Peyer's patch (tissue), 4 donors: ENCODE measurements at regions not wholly inside any gene's neighbourhood (a gene's known extent, or its start where the extent isn't known, plus 50 kb on each side); places are given as distances from the start of the nearest gene placed in this dataset.

Experiments used
- POLR2A ChIP-seq, 2 donors: fragments of 450-650 bp; IDR thresholded peaks; one replicate each; pipeline ENCODE4 v1.5.1; 2017; ENCODE audit warnings: antibody characterized with exemption in 2 of 2, mild to moderate bottlenecking in 2 of 2, moderate library complexity in 2 of 2
- TF ChIP-seq, protein P1 (sequence below), 6 experiments: fragments of 450-650 bp in 4 of 6; fragments of 200-600 bp in 2 of 6; sonication (generic) in 1 of 6; IDR thresholded peaks; one replicate each; pipeline ENCODE4 v1.5.1; 2017 to 2019; ENCODE audit warnings: antibody characterized with exemption in 6 of 6, mild to moderate bottlenecking in 3 of 6, moderate library complexity in 1 of 6

DNA sequence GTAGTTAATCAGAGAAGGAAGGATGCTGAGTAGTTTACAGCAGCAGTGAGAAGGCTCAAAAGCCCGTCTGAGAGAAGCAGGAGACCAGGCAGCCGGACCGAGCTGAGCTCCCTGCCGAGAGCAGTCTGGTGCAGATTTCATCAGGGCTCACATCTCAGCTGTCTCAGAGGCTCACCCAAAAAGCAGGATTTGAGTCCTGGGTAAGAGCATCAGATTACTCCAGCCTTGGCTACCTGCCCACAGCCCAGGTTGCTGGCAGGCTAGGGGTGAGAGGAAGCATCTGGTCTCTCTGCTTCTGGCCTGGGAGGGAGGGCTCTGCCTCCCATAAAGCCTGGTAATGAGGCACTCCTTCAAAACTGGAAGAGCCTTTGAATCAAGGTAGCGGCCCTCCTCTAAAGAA is 140.5 kb downstream of the ST6GAL2 start:
- TF ChIP-seq, protein P1, sequence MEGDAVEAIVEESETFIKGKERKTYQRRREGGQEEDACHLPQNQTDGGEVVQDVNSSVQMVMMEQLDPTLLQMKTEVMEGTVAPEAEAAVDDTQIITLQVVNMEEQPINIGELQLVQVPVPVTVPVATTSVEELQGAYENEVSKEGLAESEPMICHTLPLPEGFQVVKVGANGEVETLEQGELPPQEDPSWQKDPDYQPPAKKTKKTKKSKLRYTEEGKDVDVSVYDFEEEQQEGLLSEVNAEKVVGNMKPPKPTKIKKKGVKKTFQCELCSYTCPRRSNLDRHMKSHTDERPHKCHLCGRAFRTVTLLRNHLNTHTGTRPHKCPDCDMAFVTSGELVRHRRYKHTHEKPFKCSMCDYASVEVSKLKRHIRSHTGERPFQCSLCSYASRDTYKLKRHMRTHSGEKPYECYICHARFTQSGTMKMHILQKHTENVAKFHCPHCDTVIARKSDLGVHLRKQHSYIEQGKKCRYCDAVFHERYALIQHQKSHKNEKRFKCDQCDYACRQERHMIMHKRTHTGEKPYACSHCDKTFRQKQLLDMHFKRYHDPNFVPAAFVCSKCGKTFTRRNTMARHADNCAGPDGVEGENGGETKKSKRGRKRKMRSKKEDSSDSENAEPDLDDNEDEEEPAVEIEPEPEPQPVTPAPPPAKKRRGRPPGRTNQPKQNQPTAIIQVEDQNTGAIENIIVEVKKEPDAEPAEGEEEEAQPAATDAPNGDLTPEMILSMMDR (IDR thresholded peaks at IDR 0.05), result no peak
- no peak for TF ChIP-seq POLR2A (IDR thresholded peaks at IDR 0.05)
